Epithelial cell of esophagus (primary cell): ENCODE measurements at regions not wholly inside any gene's neighbourhood (a gene's known extent, or its start where the extent isn't known, plus 50 kb on each side); places are given as distances from the start of the nearest gene placed in this dataset.

Source experiments
- DNase-seq: peaks from one replicate; pipeline ENCODE4 v3.0.0; 2010; ENCODE audit warnings: low read depth
- H3K4me3 ChIP-seq: 2 replicates; pipeline ENCODE4 v1.5.1; 2011; ENCODE audit warnings: mild to moderate bottlenecking, low read length, control low read depth
- CTCF ChIP-seq: IDR thresholded peaks from 2 replicates; pipeline ENCODE4 v1.5.1; 2011; ENCODE audit warnings: low read depth, mild to moderate bottlenecking, low read length, control low read depth, inconsistent platforms; ENCODE audit not compliant: insufficient read depth; ENCODE audit errors: missing control alignments

GRCh38 chr4:155524926-155525455, 141.7 kb upstream of the GUCY1A1 start:
- no peak for TF ChIP-seq CTCF
- DNase-seq: no peak
- H3K4me3 ChIP-seq: no peak overlapping the region

GRCh38 chr4:155523358-155523757, 143.3 kb upstream of the GUCY1A1 start:
- DNase-seq: no peak
- H3K4me3 ChIP-seq: no peak overlapping the region
- no peak for TF ChIP-seq CTCF

GRCh38 chr4:155522201-155522600, 144.4 kb upstream of the GUCY1A1 start:
- H3K4me3 ChIP-seq: no peak overlapping the region
- no peak for TF ChIP-seq CTCF
- DNase-seq: no peak

GRCh38 chr4:155521382-155521781, 144.6 kb upstream of the MAP9 start:
- DNase-seq: no peak
- no peak overlapping the region for H3K4me3 ChIP-seq
- TF ChIP-seq CTCF: no peak

GRCh38 chr4:155515444-155516075, 138.8 kb upstream of the MAP9 start:
- no peak overlapping the region for H3K4me3 ChIP-seq
- no peak for TF ChIP-seq CTCF
- DNase-seq: no peak

GRCh38 chr4:155514628-155515027, 137.9 kb upstream of the MAP9 start:
- TF ChIP-seq CTCF: no peak
- no peak for DNase-seq
- no peak overlapping the region for H3K4me3 ChIP-seq

- no peak overlapping the region for H3K4me3 ChIP-seq
- no peak for DNase-seq
- no peak for TF ChIP-seq CTCF
These were observed 136.1 kb upstream of the MAP9 start for GRCh38 chr4:155512817-155513216.
